Fibroblast of skin of back (primary cell): ENCODE measurements at regions not wholly inside any gene's neighbourhood (a gene's known extent, or its start where the extent isn't known, plus 50 kb on each side); places are given as distances from the start of the nearest gene placed in this dataset.
"Not testable (repeated sequence)": the region's sequence is repeated elsewhere in the genome, so short reads cannot be mapped to it uniquely, and the experiment has no call there.

Experiments
- DNase-seq: peaks from one replicate; pipeline ENCODE4 v3.0.0-alpha.2; 2013

GRCh38 chrX:65451663-65452062 is 82.9 kb downstream of the LAS1L start:
- DNase-seq, result peak; percentile 3

- DNase-seq, result no peak
Measured at GRCh38 chrX:65420154-65420553, 114.4 kb downstream of the LAS1L start.

DNA sequence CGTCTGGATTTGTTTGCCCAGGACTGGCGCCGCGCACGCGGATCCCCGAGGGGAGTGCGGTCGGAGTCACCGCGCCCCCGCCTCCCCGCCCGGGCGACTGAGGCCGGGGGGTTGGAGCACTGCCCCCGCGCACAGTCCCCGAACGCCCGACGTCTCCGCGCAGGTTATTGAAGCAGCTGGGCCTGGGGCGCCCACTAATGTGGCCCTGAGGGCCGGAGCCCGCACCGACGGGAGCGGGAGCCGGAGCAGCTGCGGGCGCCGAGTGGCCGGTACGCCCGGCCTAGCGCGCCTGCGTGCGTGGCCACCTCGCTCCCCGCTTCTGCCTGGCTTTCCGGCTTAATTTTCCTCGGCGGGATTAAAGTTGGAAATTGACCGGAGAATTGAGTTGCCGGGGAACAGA is 126.9 kb downstream of the LAS1L start:
- DNase-seq, result not testable (repeated sequence)

DNA sequence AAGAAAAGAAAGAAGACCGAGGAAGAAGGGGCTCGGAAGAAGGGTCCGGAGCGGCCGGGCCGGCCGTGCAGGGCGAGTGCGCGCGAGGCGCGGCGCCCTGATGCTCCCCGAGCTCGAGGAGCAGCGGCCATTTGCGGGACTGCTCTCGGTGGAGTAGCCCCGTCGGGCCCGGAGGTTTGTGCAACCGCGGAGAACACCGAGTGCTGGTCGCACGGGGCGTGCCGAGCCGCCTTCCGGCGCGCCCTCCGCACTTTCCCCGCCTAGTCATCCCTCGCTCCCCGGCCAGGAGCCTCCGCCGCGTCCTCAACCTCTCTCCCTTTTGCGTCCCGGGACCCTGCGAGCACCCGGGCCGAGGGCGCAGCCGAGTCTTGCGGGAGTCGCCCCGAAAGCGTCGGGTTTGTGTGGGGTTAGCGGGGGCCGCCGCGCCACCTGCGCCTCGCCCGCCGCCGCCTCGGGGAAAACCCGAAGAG is 127.4 kb downstream of the LAS1L start:
- no peak for DNase-seq

- no peak for DNase-seq
Measured at GRCh38 chrX:65406532-65406931, 128.1 kb downstream of the LAS1L start.

DNA sequence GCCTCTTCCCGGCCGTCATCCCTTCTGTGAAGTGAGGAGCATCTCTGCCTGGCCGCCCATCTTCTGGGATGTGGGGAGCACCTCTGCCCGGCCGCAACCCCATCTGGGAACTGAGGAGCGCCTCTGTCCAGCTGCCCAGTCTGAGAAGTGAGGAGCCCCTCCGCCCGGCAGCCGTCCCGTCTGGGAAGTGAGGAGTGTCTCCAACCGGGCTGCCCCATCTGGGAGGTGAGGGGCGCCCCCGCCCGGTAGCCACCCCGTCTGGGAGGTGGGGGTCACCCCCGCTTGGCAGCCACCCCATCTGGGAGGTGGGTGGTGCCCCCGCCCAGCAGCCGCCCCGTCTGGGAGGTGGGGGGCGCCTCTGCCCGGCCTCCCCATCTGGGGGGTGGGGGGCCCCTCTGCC is 142.3 kb downstream of the LAS1L start:
- no peak for DNase-seq

DNA sequence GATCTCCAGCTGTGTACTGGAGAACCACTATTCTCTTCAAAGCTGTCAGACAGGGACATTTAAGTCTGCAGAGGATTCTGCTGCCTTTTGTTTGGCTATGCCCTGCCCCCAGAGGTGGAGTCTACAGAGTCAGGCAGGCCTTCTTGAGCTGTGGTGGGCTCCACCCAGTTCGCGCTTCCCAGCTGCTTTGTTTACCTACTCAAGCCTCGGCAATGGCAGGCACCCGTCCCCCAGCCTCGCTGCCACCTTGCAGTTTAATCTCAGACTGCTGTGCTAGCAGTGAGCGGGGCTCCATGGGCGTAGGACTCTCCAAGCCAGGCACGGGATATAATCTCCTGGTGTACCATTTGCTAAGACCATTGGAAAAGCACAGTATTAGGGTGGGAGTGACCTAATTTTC is 145.5 kb downstream of the LAS1L start:
- DNase-seq, result not testable (repeated sequence)
